ENCODE measurements at regions not wholly inside any gene's neighbourhood (a gene's known extent, or its start where the extent isn't known, plus 50 kb on each side); places are given as distances from the start of the nearest gene placed in this dataset.

DNA sequence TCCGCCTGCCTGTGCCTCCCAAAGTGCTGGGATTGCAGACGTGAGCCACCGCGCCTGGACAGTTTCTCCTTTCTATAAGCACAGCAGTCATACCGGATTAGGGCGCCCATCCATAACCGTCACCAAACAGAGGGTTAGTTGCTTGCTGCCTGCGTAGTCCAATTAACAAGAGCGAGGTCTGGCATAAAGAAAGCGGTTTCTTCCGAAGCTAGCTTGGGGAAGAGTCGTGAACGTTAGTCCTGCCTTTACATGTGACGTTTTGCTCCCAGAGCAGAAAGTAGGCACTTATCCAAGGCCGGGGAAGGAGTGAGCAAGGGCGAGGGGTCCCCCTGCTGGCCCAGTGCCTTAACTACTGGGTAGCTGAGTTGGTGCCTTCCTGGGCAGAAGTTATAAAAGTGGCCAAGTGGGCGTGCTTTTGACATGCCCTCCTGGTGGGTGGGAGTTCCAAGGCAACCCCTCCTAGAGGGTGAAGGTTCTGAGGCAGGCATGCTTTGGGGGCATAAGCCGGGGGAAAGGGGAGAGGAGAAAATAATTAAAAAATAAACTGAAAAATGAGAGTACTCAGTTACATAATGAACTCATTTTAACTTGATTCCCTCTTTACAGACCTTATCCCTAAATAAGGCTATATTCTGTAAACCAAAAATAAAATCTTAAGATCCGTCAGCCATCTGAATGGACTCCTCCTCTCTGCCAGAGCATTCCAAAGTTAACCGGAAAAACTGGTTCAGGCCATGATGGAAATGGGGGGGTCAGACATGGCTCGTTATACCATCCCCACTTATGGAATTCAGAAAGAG is 88.0 kb downstream of the FAM217A start:
- H3K9me3 ChIP-seq (replicated peaks in 1 of 2; ENCODE audit: control insufficient read depth in 1 of 2, insufficient read depth in 1 of 2, low read length in 2 of 2): no peaks in the 10 kb centered on the region
- peak overlapping the region; percentile 58 for H3K4me2 ChIP-seq (replicated peaks; ENCODE audit: extremely low read depth, low read length, poor library complexity, severe bottlenecking)
- no peak overlapping the region for H3K9ac ChIP-seq (ENCODE audit: insufficient read depth, low read length, poor library complexity, severe bottlenecking)
- peaks cover 8% of the 10 kb centered on the region for H4K20me1 ChIP-seq (ENCODE audit: insufficient read depth, low read length)
- peaks cover 0 to 3% of the 10 kb centered on the region in 2 donors for H3K4me1 ChIP-seq (ENCODE audit: control insufficient read depth in 1 of 2, insufficient read depth in 2 of 2, low read length in 2 of 2)
- peaks cover 6% of the 10 kb centered on the region for H3K4me1 Mint-ChIP-seq
- H2AFZ ChIP-seq (ENCODE audit: insufficient read depth, low read depth, low read length, poor library complexity, severe bottlenecking): peak overlapping the region; percentile 58
- no peaks in the 10 kb centered on the region for H3K36me3 ChIP-seq (replicated peaks in 1 of 2; ENCODE audit: control insufficient read depth in 1 of 2, insufficient read depth in 2 of 2, low read length in 2 of 2)
- H3K79me2 ChIP-seq (ENCODE audit: insufficient read depth, low read length): no peaks in the 10 kb centered on the region
- H3K27me3 ChIP-seq (ENCODE audit: control insufficient read depth in 2 of 2, insufficient read depth in 2 of 2, low read length in 2 of 2): no peaks in the 10 kb centered on the region
- no peak overlapping the region for H3K27ac Mint-ChIP-seq
- H3K9me3 Mint-ChIP-seq: peaks cover 0 to 2% (median 0%) of the 10 kb centered on the region in 7 donors
- peak overlapping the region; percentile 54 to 81 for H3K4me3 Mint-ChIP-seq
- H3K36me3 Mint-ChIP-seq: peaks cover 0 to 2% of the 10 kb centered on the region in 2 donors
- TF ChIP-seq, protein P1, sequence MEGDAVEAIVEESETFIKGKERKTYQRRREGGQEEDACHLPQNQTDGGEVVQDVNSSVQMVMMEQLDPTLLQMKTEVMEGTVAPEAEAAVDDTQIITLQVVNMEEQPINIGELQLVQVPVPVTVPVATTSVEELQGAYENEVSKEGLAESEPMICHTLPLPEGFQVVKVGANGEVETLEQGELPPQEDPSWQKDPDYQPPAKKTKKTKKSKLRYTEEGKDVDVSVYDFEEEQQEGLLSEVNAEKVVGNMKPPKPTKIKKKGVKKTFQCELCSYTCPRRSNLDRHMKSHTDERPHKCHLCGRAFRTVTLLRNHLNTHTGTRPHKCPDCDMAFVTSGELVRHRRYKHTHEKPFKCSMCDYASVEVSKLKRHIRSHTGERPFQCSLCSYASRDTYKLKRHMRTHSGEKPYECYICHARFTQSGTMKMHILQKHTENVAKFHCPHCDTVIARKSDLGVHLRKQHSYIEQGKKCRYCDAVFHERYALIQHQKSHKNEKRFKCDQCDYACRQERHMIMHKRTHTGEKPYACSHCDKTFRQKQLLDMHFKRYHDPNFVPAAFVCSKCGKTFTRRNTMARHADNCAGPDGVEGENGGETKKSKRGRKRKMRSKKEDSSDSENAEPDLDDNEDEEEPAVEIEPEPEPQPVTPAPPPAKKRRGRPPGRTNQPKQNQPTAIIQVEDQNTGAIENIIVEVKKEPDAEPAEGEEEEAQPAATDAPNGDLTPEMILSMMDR (IDR thresholded peaks at IDR 0.05): peak; percentile 83
- intact Hi-C loops (cut with micrococcal nuclease): loop anchor here (2.0 to 5.0 kb wide), 3 partner anchors 248 to 714 kb away; no protein-coding TSS in a partner anchor
- H3K27me3 Mint-ChIP-seq (ENCODE audit: low read depth in 3 of 3): peaks cover 0 to 2% (median 0%) of the 10 kb centered on the region in 3 donors
- 37% methylated on average over 17 of the region's 21 CpGs for WGBS (ENCODE audit: insufficient coverage)
- H3K27ac ChIP-seq (ENCODE audit: low read depth in 1 of 2, low read length in 2 of 2): no peak overlapping the region
- peak overlapping the region in 1 of 3 experiments; percentile 51 for H3K4me3 ChIP-seq (replicated peaks in 1 of 3; ENCODE audit: low read depth in 2 of 3, low read length in 3 of 3)
- DNase-seq: peak; percentile 57 to 72 (median 64)

DNA sequence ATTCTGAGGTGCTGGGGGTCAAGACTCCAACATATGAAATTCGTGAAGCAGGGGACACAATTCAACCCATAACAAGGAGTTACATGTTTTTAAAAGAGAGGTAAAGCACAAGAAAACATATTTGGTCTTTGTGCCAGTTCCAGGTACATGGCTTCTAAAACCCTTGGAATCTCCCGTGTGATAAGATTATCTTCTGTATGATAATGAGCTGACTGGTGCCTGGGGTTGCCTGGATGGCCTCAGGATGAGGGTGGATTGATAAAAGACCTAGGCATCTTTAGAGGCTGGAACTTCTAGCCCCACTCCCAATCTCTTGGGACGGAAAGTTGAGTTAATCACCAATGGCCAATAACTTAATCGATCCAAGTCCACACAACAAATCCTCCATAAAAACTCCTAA is 87.0 kb downstream of the FAM217A start:
- DNase-seq: no peak
- Mint-ChIP-seq H3K9me3 (peaks cover 0 to 2% (median 0%) of the 10 kb centered on the region in 7 donors), H3K27me3 (ENCODE audit: low read depth in 3 of 3) (peaks cover 0 to 2% (median 0%) of the 10 kb centered on the region in 3 donors), H3K27ac (no peak overlapping the region), H3K4me1 (peaks cover 6% of the 10 kb centered on the region), H3K36me3 (peaks cover 0 to 2% of the 10 kb centered on the region in 2 donors), H3K4me3 (no peak overlapping the region)
- H3K4me1 ChIP-seq (ENCODE audit: control insufficient read depth in 1 of 2, insufficient read depth in 2 of 2, low read length in 2 of 2): peaks cover 0 to 3% of the 10 kb centered on the region in 2 donors
- no peaks in the 10 kb centered on the region for H3K27me3 ChIP-seq (ENCODE audit: control insufficient read depth in 2 of 2, insufficient read depth in 2 of 2, low read length in 2 of 2)
- H4K20me1 ChIP-seq (ENCODE audit: insufficient read depth, low read length): peaks cover 8% of the 10 kb centered on the region
- no peak overlapping the region for H3K4me3 ChIP-seq (replicated peaks in 1 of 3; ENCODE audit: low read depth in 2 of 3, low read length in 3 of 3)
- WGBS (ENCODE audit: insufficient coverage): 100% methylated on average over 2 of the region's 4 CpGs
- intact Hi-C loops (cut with micrococcal nuclease): loop anchor here (2.0 to 5.0 kb wide), 3 partner anchors 249 to 715 kb away; no protein-coding TSS in a partner anchor
- H3K9ac ChIP-seq (ENCODE audit: insufficient read depth, low read length, poor library complexity, severe bottlenecking): no peak overlapping the region
- H3K9me3 ChIP-seq (replicated peaks in 1 of 2; ENCODE audit: control insufficient read depth in 1 of 2, insufficient read depth in 1 of 2, low read length in 2 of 2): no peaks in the 10 kb centered on the region
- H3K36me3 ChIP-seq (replicated peaks in 1 of 2; ENCODE audit: control insufficient read depth in 1 of 2, insufficient read depth in 2 of 2, low read length in 2 of 2): no peaks in the 10 kb centered on the region
- H3K79me2 ChIP-seq (ENCODE audit: insufficient read depth, low read length): no peaks in the 10 kb centered on the region
- H3K27ac ChIP-seq (ENCODE audit: low read depth in 1 of 2, low read length in 2 of 2): no peak overlapping the region
- H2AFZ ChIP-seq (ENCODE audit: insufficient read depth, low read depth, low read length, poor library complexity, severe bottlenecking): no peak overlapping the region
- TF ChIP-seq, protein P1 (IDR thresholded peaks at IDR 0.05): no peak
- H3K4me2 ChIP-seq (replicated peaks; ENCODE audit: extremely low read depth, low read length, poor library complexity, severe bottlenecking): no peak overlapping the region
